ENCODE measurements at regions not wholly inside any gene's neighbourhood (a gene's known extent, or its start where the extent isn't known, plus 50 kb on each side); places are given as distances from the start of the nearest gene placed in this dataset.
"Not testable (repeated sequence)": the region's sequence is repeated elsewhere in the genome, so short reads cannot be mapped to it uniquely, and the experiment has no call there.

GRCh38 chr13:73657821-73658540, 476.2 kb downstream of the KLF12 start:
- no peak for DNase-seq

DNA sequence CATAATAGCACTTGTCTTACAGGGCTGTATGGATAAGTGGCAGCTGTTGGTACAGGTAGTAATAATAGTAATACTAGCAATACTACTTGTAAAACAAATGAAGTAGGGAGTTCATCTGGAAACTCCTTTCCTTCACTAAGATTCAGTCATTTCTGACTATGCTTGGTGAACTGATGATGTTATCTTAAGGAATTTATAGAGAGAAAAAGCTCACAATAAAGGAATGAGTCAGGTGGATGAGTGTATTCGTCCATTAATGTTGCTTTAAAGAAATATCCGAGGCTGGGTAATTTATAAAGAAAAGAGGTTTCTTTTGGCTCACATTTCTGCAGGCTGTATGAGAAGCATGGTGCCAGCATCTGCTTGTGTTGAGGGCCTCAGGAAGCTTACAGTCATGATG, 477.3 kb downstream of the KLF12 start:
- no peak for DNase-seq

DNA sequence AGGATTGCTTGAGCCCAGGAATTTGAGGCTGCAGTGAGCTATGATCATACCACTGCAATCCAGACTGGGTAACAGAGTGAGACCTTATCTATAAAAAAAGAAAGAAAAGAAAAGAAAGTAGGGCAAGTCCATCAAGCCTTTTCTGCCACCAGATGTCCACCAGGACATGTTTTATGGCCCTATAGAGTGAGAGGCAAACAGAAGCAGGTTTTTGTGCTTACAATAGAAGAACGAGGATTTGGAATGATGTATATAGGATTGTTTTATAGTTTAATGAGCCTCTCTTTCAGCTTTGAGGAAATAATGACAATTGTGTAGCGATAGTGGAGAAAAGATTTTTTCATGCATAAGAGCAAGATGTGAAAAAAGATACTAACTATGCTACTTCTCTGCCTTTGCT, 480.5 kb downstream of the KLF12 start:
- no peak for DNase-seq

- DNase-seq, result no peak
Observed at GRCh38 chr13:73647417-73647816, 486.8 kb downstream of the KLF12 start.

DNA sequence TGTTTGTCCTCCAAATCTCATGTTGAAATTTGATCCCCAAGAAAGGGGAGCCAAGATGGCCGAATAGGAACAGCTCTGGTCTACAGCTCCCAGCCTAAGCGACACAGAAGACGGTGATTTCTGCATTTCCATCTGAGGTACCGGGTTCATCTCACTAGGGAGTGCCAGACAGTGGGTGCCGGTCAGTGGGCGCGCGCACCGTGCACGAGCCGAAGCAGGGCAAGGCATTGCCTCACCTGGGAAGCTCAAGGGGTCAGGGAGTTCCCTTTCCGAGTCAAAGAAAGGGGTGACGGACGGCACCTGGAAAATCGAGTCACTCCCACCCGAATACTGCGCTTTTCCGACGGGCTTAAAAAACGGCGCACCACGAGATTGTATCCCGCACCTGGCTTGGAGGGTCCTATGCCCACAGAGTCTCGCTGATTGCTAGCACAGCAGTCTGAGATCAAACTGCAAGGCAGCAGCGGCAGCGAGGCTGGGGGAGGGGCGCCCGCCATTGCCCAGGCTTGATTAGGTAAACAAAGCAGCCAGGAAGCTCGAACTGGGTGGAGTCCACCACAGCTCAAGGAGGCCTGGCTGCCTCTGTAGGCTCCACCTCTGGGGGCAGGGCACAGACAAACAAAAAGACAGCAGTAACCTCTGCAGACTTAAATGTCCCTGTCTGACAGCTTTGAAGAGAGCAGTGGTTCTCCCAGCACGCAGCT, 493.6 kb downstream of the KLF12 start:
- DNase-seq, result not testable (repeated sequence)

DNA sequence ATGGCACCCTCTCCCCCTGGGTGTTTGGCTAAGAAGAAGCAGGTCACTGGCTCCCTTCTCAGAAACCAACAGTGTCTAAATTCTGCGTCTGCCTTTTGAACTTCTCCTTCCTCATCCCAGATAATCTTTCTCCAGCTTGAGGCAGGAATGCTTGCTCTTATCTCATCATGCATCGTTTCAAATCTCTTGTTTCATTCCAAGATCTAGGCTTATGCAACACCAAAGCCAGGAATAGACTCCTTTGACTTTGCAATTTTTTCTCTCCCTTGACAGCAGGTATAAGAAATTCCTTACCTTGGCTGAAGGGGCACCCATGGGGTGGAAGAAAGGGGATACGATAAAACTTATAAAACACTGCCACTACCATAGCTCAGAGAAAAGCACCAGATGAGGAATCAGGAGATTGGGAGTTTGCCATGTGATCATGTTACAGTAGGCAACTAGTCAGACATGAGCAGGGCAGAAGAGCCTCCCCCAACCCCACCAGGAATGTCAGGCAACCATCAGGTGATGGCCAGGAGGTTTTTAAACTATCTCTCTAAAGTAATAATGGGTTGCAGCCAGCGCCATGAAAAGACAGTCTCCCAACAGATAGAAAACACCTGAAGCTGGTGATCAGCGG, 498.9 kb downstream of the KLF12 start:
- no peak for DNase-seq

DNA sequence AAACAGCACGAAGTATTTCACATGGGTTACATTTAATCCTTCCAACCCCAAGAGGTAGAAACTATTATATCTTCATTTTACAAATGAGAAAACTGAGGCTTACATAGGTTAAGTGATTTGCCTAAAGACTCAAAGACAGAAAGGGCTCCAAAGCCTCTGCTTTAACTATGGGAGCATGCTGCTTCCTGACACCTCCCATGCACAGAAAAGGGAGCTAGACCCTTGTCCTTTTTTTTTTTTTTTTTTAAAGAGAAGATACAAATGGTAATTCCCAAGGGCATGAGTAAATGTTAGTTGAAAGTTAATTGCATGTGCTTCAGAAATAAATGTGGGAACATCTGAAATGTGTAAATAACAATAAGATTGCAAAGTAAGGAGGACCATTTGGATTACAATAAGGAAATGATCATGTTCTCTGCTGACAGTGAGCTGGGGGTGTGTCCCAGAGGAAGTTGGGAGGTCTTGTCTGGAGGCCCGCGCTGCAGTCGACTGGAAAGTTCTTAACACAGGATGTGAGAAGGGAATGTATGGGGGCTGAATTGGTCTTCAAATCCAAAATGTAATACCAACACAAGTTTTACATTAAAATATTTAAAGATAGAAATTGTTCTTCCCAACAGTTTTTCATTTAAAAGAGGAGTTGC, 500.3 kb downstream of the KLF12 start:
- no peak for DNase-seq

- no peak for DNase-seq
Observed at GRCh38 chr13:73631411-73631810, 502.8 kb downstream of the KLF12 start.

GRCh38 chr13:73625562-73626339, 508.5 kb downstream of the KLF12 start:
- DNase-seq, result no peak

GRCh38 chr13:73623281-73623680, 510.9 kb downstream of the KLF12 start:
- no peak for DNase-seq

GRCh38 chr13:73622381-73622780, 511.8 kb downstream of the KLF12 start:
- no peak for DNase-seq

GRCh38 chr13:73618275-73618865, 515.8 kb downstream of the KLF12 start:
- no peak for DNase-seq

DNA sequence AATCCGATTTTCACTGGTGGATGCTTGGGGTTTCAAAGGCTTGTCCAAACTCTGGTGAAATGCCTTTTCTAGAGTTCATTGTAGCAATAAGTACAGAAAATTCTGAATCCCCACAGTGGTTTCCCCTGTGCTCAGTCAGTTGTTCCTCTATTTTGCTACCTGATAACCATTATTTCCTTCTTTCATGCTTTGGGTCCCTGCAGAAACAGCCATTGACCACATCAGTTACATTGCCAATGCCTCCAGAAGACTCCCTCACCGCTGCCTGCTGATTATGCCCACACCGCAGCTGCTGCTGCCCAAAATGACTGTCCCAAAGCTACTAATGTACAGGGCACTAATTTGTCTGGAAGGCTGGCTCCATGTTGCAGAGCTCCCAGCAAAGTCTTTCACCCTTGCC, 517.3 kb downstream of the KLF12 start:
- no peak for DNase-seq

- DNase-seq, result no peak
Observed at GRCh38 chr13:73610799-73611592, 523.2 kb downstream of the KLF12 start.

DNA sequence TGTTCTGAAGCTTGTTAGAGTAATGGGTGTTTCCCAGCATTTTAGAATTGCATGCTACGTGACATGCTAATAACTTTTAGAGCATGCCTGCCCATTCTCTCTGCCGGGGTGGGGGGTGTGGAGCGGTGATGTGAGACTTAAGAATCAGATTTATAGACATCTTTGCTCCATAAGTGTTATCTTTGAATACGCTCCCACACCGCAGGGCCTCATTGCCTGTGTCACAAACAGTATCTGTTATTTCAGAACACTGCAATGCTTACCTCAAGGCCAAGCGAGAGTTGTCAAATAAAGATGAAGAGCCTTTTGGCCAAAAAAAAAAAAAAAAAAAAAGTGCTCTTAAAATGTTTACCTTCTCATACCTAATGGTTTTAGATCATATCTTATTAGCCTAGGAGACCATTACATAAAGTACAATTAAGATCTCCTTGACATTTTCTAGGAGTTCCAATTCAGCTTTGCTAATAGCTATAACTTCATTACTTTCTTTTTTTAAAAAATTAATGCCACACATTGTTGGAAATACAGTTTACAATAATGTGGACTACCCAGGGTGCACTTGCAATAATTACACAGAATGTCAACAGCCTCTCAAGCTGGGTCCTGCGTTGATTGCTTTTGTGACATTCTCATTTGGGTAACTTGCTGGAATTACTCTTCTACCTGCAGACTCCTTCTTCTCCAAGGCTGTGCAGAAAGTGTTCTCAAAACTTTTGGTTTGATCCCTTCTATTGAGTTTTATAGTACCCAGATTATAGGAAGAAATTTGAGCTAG, 525.3 kb downstream of the KLF12 start:
- peak; percentile 60 to 69 for DNase-seq

- DNase-seq, result peak; percentile 23 to 46
Observed at GRCh38 chr13:73608157-73608516, 526.1 kb downstream of the KLF12 start.

DNA sequence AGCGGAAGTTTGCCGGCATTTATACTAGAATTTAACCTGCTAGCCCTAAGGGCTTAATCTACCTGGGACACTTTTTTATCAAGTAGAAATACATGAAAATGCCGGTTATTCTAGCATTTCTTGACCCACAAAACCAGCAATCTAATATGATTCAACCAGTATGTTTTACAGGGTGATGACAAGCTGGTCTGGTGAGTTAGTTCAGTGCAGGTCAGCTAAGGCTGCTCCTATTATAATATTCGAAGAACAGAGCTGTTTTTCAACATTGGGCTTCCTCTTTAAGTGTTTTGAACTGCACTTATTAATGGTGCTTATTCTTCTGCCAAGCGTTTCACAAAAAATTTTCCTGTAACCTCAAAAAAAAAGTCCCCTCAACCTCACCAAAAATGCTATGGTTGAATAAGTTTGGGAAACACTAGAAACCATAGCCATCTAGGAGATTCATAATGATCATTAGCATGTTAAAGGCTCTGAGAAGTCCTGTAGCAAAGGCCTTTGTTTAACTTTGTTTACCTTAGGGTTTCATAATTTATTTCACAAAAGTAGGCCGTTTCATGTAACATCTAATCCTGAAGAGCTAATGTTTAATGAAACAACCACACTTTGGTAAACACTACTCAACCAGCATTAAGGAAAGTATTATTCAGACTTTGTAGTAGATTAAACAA, 526.6 kb downstream of the KLF12 start:
- peak in 1 of 2 experiments; percentile 49 for DNase-seq

DNA sequence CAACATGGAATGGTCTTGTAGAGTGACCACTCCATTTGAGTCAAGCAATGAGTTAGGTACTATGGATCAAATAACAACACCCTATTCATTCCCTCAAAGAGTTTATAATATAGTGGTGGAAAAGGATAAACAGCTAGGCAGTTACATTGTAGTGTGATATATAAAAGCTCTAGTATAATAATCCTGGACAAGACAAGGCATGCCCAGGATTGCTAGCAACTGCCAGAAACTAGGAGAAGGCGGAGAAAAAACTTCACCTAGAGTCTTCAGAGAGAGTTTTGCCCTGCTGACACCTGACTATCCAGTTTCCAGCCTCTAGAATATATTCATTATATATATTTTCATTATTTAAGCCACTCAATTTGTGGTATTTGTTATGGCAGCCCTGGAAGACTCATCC, 530.6 kb downstream of the KLF12 start:
- no peak for DNase-seq

DNA sequence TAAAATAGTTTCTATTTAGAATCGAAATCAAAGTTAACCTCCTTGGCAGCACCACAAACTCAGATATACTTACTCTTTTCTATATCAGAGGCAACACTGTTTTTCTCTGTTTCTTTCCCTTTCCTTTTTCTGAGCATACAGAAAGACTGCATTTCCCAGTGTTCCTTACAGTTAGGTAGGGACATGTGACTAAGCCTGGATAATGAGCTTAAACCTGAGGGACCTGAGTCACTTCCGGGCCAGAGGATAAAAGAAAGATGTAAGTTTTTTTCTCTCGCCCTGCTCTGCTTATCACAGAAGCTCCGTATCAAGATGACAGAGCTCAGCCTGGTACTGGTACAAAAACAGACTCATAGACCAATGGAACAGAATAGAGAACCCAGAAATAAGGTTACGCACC, 531.9 kb downstream of the KLF12 start:
- no peak for DNase-seq

DNA sequence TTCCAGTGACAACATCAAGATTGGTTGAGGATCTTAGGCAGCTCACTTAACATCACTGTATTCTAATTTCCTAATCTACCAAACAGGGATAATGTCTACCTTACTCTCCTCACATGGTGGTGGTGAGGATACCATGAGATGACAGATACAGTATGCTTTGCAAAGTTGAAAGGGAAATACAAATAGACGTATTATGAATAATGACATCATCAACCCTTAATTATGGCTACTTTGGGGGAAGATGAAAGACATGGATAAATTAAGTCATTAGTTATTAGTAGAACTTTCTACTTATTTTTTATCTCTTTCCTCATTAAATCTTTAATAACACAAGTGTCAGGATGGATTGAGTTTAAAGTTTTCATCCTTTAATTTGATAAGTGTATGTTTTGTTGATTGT, 532.5 kb downstream of the KLF12 start:
- DNase-seq, result no peak

Data from SHP77 (cell line).